Upper lobe of right lung (tissue), 1 donor: ENCODE measurements at regions not wholly inside any gene's neighbourhood (a gene's known extent, or its start where the extent isn't known, plus 50 kb on each side); places are given as distances from the start of the nearest gene placed in this dataset.

Experiments used
- ATAC-seq: fragments of 200-7000 bp; cut with Tn5 transposase; one replicate; pipeline ENCODE4 v1.9.1; 2020; ENCODE audit warnings: mild to moderate bottlenecking, moderate library complexity
- DNase-seq: peaks from one replicate; pipeline ENCODE4 v3.0.0-alpha.2; 2020
- H3K27ac ChIP-seq: fragments of 200-600 bp; one replicate; pipeline ENCODE4 v1.8.0; 2022
- H3K27me3 ChIP-seq: fragments of 200-600 bp; one replicate; pipeline ENCODE4 v1.8.0; 2022; ENCODE audit warnings: mild to moderate bottlenecking
- H3K36me3 ChIP-seq: fragments of 200-600 bp; one replicate; pipeline ENCODE4 v1.8.0; 2022
- H3K4me1 ChIP-seq: fragments of 200-600 bp; one replicate; pipeline ENCODE4 v1.8.0; 2022
- H3K4me3 ChIP-seq: fragments of 200-600 bp; one replicate; pipeline ENCODE4 v1.8.0; 2022; ENCODE audit warnings: mild to moderate bottlenecking
- H3K9me3 ChIP-seq: fragments of 200-600 bp; one replicate; pipeline ENCODE4 v1.8.0; 2022
- CTCF ChIP-seq: fragments of 200-600 bp; IDR thresholded peaks from one replicate; pipeline ENCODE4 v1.8.0; 2022; ENCODE audit warnings: antibody characterized with exemption
- intact Hi-C: fragments of 100-400 bp; cut with DNase I; formaldehyde crosslinking; loops from one replicate; pipeline ENCODE4 v1.11.0; 2022
- donor health status: DM: no; HTN: yes; CAD: no; lungs with severe emphysema.

- DNase-seq = no peak
- Histone ChIP-seq H3K9me3 (no peaks in the 10 kb centered on the region), H3K4me3 (no peak overlapping the region), H3K27ac (no peak overlapping the region), H3K36me3 (no peaks in the 10 kb centered on the region), H3K27me3 (no peaks in the 10 kb centered on the region), H3K4me1 (no peaks in the 10 kb centered on the region)
- intact Hi-C loops = no loop called here
- ATAC-seq = no peak
- no peak for TF ChIP-seq CTCF
Measured at GRCh38 chr12:19959353-19959752, 409.0 kb upstream of the PDE3A start.

GRCh38 chr12:19960527-19960926, 407.8 kb upstream of the PDE3A start:
- intact Hi-C loops = no loop called here
- no peak overlapping the region for H3K27ac ChIP-seq
- H3K4me1 ChIP-seq = no peaks in the 10 kb centered on the region
- DNase-seq = no peak
- no peak for TF ChIP-seq CTCF
- no peaks in the 10 kb centered on the region for H3K27me3 ChIP-seq
- no peaks in the 10 kb centered on the region for H3K36me3 ChIP-seq
- H3K4me3 ChIP-seq = no peak overlapping the region
- no peaks in the 10 kb centered on the region for H3K9me3 ChIP-seq
- no peak for ATAC-seq

- Histone ChIP-seq H3K27ac (no peak overlapping the region), H3K4me1 (no peaks in the 10 kb centered on the region), H3K36me3 (no peaks in the 10 kb centered on the region), H3K9me3 (no peaks in the 10 kb centered on the region), H3K27me3 (no peaks in the 10 kb centered on the region), H3K4me3 (no peak overlapping the region)
- TF ChIP-seq CTCF = no peak
- ATAC-seq (no peak), DNase-seq (no peak)
- intact Hi-C loops = no loop called here
Measured at GRCh38 chr12:19962192-19962591, 406.1 kb upstream of the PDE3A start.

GRCh38 chr12:19963972-19964371, 404.4 kb upstream of the PDE3A start:
- no peaks in the 10 kb centered on the region for H3K36me3 ChIP-seq
- H3K27me3 ChIP-seq = no peaks in the 10 kb centered on the region
- H3K4me1 ChIP-seq = peaks cover 5% of the 10 kb centered on the region
- TF ChIP-seq CTCF = no peak
- no peak overlapping the region for H3K27ac ChIP-seq
- H3K4me3 ChIP-seq = no peak overlapping the region
- DNase-seq = no peak
- ATAC-seq = no peak
- no peaks in the 10 kb centered on the region for H3K9me3 ChIP-seq
- intact Hi-C loops = no loop called here

- H3K36me3 ChIP-seq = no peaks in the 10 kb centered on the region
- no peak for DNase-seq
- TF ChIP-seq CTCF = no peak
- H3K27me3 ChIP-seq = no peaks in the 10 kb centered on the region
- H3K9me3 ChIP-seq = no peaks in the 10 kb centered on the region
- intact Hi-C loops = no loop called here
- H3K4me3 ChIP-seq = no peak overlapping the region
- ATAC-seq = no peak
- H3K27ac ChIP-seq = no peak overlapping the region
- H3K4me1 ChIP-seq = peaks cover 5% of the 10 kb centered on the region
Measured at GRCh38 chr12:19964549-19964948, 403.8 kb upstream of the PDE3A start.
